ENCODE measurements at regions not wholly inside any gene's neighbourhood (a gene's known extent, or its start where the extent isn't known, plus 50 kb on each side); places are given as distances from the start of the nearest gene placed in this dataset.

- Mint-ChIP-seq H3K27ac (no peak overlapping the region), H3K4me3 (no peak overlapping the region), H3K4me1 (peaks cover 6% of the 10 kb centered on the region), H3K36me3 (ENCODE audit: low read depth) (no peaks in the 10 kb centered on the region), H3K9me3 (no peaks in the 10 kb centered on the region), H3K27me3 (ENCODE audit: insufficient read depth) (peaks cover 13% of the 10 kb centered on the region)
- Histone ChIP-seq H3K27me3 (ENCODE audit: control insufficient read depth, insufficient read depth, low read length, poor library complexity, severe bottlenecking) (no peaks in the 10 kb centered on the region), H3K9ac (ENCODE audit: extremely low read depth, low read length, poor library complexity, severe bottlenecking) (no peak overlapping the region), H3K27ac (ENCODE audit: low read depth, low read length) (no peak overlapping the region), H3K9me3 (ENCODE audit: control insufficient read depth, low read length) (no peaks in the 10 kb centered on the region), H3K4me1 (ENCODE audit: control insufficient read depth, insufficient read depth, low read length) (no peaks in the 10 kb centered on the region), H3K36me3 (ENCODE audit: control insufficient read depth, insufficient read depth, low read length) (no peaks in the 10 kb centered on the region), H3K4me3 (ENCODE audit: low read length) (no peak overlapping the region)
- no peak for DNase-seq
- TF ChIP-seq, protein P1, sequence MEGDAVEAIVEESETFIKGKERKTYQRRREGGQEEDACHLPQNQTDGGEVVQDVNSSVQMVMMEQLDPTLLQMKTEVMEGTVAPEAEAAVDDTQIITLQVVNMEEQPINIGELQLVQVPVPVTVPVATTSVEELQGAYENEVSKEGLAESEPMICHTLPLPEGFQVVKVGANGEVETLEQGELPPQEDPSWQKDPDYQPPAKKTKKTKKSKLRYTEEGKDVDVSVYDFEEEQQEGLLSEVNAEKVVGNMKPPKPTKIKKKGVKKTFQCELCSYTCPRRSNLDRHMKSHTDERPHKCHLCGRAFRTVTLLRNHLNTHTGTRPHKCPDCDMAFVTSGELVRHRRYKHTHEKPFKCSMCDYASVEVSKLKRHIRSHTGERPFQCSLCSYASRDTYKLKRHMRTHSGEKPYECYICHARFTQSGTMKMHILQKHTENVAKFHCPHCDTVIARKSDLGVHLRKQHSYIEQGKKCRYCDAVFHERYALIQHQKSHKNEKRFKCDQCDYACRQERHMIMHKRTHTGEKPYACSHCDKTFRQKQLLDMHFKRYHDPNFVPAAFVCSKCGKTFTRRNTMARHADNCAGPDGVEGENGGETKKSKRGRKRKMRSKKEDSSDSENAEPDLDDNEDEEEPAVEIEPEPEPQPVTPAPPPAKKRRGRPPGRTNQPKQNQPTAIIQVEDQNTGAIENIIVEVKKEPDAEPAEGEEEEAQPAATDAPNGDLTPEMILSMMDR (conservative IDR thresholded peaks at IDR 0.05), result no peak
- 97 to 100% methylated on average over 1 to 4 of the region's 4 CpGs for WGBS, 2 experiments (ENCODE audit: insufficient coverage in 1 of 2, insufficient read length in 1 of 2)
These were observed 308.8 kb upstream of the USP24 start for GRCh38 chr1:55524006-55524405.

DNA sequence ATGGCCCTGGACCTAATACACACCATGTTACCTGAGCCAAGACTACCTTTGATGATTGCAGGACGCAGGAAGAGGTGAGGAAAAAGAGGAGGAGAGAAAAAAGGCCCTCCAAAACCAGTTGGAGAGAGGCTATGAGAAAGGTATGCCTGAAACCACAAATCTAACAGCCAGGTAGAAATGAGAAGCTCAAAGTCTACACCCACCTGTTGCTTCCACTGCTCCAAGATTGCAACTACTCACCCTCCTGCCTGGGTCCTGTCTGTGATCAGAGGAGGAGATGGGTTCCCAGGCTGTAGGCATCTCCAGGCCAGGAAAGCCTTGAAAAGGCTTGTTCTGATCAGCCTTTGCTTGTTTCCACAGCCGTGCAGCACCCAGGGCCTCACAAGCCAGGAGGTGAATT lies 307.8 kb upstream of the USP24 start:
- Histone ChIP-seq H3K4me3 (ENCODE audit: low read length) (no peak overlapping the region), H3K27ac (ENCODE audit: low read depth, low read length) (no peak overlapping the region), H3K4me1 (ENCODE audit: control insufficient read depth, insufficient read depth, low read length) (no peaks in the 10 kb centered on the region), H3K27me3 (ENCODE audit: control insufficient read depth, insufficient read depth, low read length, poor library complexity, severe bottlenecking) (peaks cover 9% of the 10 kb centered on the region), H3K9me3 (ENCODE audit: control insufficient read depth, low read length) (no peaks in the 10 kb centered on the region), H3K36me3 (ENCODE audit: control insufficient read depth, insufficient read depth, low read length) (no peaks in the 10 kb centered on the region), H3K9ac (ENCODE audit: extremely low read depth, low read length, poor library complexity, severe bottlenecking) (no peak overlapping the region)
- no peak overlapping the region for H3K27ac Mint-ChIP-seq
- peaks cover 21% of the 10 kb centered on the region for H3K27me3 Mint-ChIP-seq (ENCODE audit: insufficient read depth)
- H3K4me3 Mint-ChIP-seq, result no peak overlapping the region
- 66% methylated on average over 2 of the region's 2 CpGs; no CpG with 5 or more reads in 1 of the 2 experiments for WGBS, 2 experiments (ENCODE audit: insufficient coverage in 1 of 2, insufficient read length in 1 of 2)
- no peaks in the 10 kb centered on the region for H3K36me3 Mint-ChIP-seq (ENCODE audit: low read depth)
- H3K4me1 Mint-ChIP-seq, result peaks cover 6% of the 10 kb centered on the region
- H3K9me3 Mint-ChIP-seq, result no peaks in the 10 kb centered on the region
- no peak for DNase-seq
- TF ChIP-seq, protein P1 (conservative IDR thresholded peaks at IDR 0.05), result no peak

GRCh38 chr1:55522353-55522903 lies 307.3 kb upstream of the USP24 start:
- Histone ChIP-seq H3K27me3 (ENCODE audit: control insufficient read depth, insufficient read depth, low read length, poor library complexity, severe bottlenecking) (peaks cover 14% of the 10 kb centered on the region), H3K36me3 (ENCODE audit: control insufficient read depth, insufficient read depth, low read length) (no peaks in the 10 kb centered on the region), H3K27ac (ENCODE audit: low read depth, low read length) (no peak overlapping the region), H3K9me3 (ENCODE audit: control insufficient read depth, low read length) (no peaks in the 10 kb centered on the region), H3K9ac (ENCODE audit: extremely low read depth, low read length, poor library complexity, severe bottlenecking) (no peak overlapping the region), H3K4me1 (ENCODE audit: control insufficient read depth, insufficient read depth, low read length) (no peaks in the 10 kb centered on the region), H3K4me3 (ENCODE audit: low read length) (no peak overlapping the region)
- H3K4me1 Mint-ChIP-seq, result peaks cover 6% of the 10 kb centered on the region
- TF ChIP-seq, protein P1 (conservative IDR thresholded peaks at IDR 0.05), result no peak
- WGBS, 2 experiments (ENCODE audit: insufficient coverage in 1 of 2, insufficient read length in 1 of 2), result 84 to 88% methylated on average over 3 to 7 of the region's 7 CpGs
- no peak overlapping the region for H3K4me3 Mint-ChIP-seq
- H3K27me3 Mint-ChIP-seq (ENCODE audit: insufficient read depth), result peaks cover 25% of the 10 kb centered on the region
- no peaks in the 10 kb centered on the region for H3K9me3 Mint-ChIP-seq
- no peak overlapping the region for H3K27ac Mint-ChIP-seq
- H3K36me3 Mint-ChIP-seq (ENCODE audit: low read depth), result no peaks in the 10 kb centered on the region
- no peak for DNase-seq

Measured in endodermal cell (in vitro differentiated cells).